ENCODE measurements at regions not wholly inside any gene's neighbourhood (a gene's known extent, or its start where the extent isn't known, plus 50 kb on each side); places are given as distances from the start of the nearest gene placed in this dataset.

GRCh38 chr16:50900391-50900942 lies 158.6 kb downstream of the CYLD start:
- Histone ChIP-seq H3K36me3 (replicated peaks in 1 of 2) (no peaks in the 10 kb centered on the region), H3K4me1 (replicated peaks in 1 of 2) (no peaks in the 10 kb centered on the region), H3K27me3 (no peaks in the 10 kb centered on the region), H3K9me3 (replicated peaks in 1 of 3) (no peaks in the 10 kb centered on the region), H3K4me3 (no peak overlapping the region), H3K27ac (no peak overlapping the region)
- no peak for TF ChIP-seq CTCF (IDR thresholded peaks at IDR 0.05)
- no peak for TF ChIP-seq POLR2A (IDR thresholded peaks at IDR 0.05)
- WGBS, 4 donors = 49 to 58% (median 52%) methylated on average over 5 of the region's 5 CpGs
- intact Hi-C loops (cut with DNase I) = no loop called here
- no peak for DNase-seq

- intact Hi-C loops (cut with DNase I) = no loop called here
- 66 to 95% (median 78%) methylated on average over 2 of the region's 2 CpGs for WGBS, 4 donors
- no peaks in the 10 kb centered on the region for H3K27me3 ChIP-seq
These were observed 158.1 kb downstream of the CYLD start for GRCh38 chr16:50899951-50900350.

DNA sequence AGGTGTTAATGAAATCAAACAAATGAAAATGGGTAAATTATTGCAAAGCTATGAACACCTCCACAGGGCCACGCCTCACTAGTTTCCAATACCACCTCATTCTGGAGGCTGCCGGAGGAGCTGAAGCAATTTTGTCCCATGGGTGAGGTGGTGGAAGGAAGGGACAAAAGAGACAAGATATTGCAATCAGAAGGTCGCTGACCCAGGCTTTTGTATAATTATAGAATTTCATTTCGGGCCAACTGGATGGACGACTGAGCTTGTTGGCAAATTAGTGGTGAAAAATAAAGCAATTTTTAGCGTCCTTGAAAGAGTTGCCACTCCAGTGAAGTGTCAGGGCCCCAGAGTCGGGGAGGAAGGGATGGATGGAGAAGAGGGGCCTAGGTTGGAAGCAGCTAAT lies 147.9 kb downstream of the CYLD start:
- no peaks in the 10 kb centered on the region for H3K27me3 ChIP-seq
- intact Hi-C loops (cut with DNase I) = no loop called here
- no peak for DNase-seq
- no peak overlapping the region for H3K4me3 ChIP-seq
- no peaks in the 10 kb centered on the region for H3K36me3 ChIP-seq (replicated peaks in 1 of 2)
- 68 to 71% (median 70%) methylated on average over 7 of the region's 7 CpGs for WGBS, 4 donors
- no peaks in the 10 kb centered on the region for H3K4me1 ChIP-seq (replicated peaks in 1 of 2)
- H3K9me3 ChIP-seq (replicated peaks in 1 of 3) = no peaks in the 10 kb centered on the region
- H3K27ac ChIP-seq = no peak overlapping the region
- no peak for TF ChIP-seq CTCF (IDR thresholded peaks at IDR 0.05)
- TF ChIP-seq POLR2A (IDR thresholded peaks at IDR 0.05) = no peak

More at GRCh38 chr16:50899951-50900350, 158.1 kb downstream of the CYLD start:
- DNase-seq = no peak
- Histone ChIP-seq H3K4me1 (replicated peaks in 1 of 2) (no peaks in the 10 kb centered on the region), H3K36me3 (replicated peaks in 1 of 2) (no peaks in the 10 kb centered on the region), H3K4me3 (no peak overlapping the region), H3K27ac (no peak overlapping the region), H3K9me3 (replicated peaks in 1 of 3) (no peaks in the 10 kb centered on the region)
- no peak for TF ChIP-seq POLR2A (IDR thresholded peaks at IDR 0.05)
- TF ChIP-seq CTCF (IDR thresholded peaks at IDR 0.05) = no peak

GRCh38 chr16:50889276-50889675 lies 147.4 kb downstream of the CYLD start:
- Histone ChIP-seq H3K4me3 (no peak overlapping the region), H3K36me3 (replicated peaks in 1 of 2) (no peaks in the 10 kb centered on the region), H3K27me3 (no peaks in the 10 kb centered on the region), H3K27ac (no peak overlapping the region), H3K4me1 (replicated peaks in 1 of 2) (no peaks in the 10 kb centered on the region), H3K9me3 (replicated peaks in 1 of 3) (no peaks in the 10 kb centered on the region)
- intact Hi-C loops (cut with DNase I) = no loop called here
- no peak for DNase-seq
- 73 to 84% (median 84%) methylated on average over 6 of the region's 6 CpGs for WGBS, 4 donors
- TF ChIP-seq CTCF (IDR thresholded peaks at IDR 0.05) = no peak
- TF ChIP-seq POLR2A (IDR thresholded peaks at IDR 0.05) = no peak

All from adrenal gland (tissue), 9 donors.